Activated CD8-positive, alpha-beta memory T cell treated with anti-CD3 and anti-CD28 coated beads, Interleukin-2, amount 50 U/mL, for 48 hours (primary cell): ENCODE measurements at regions not wholly inside any gene's neighbourhood (a gene's known extent, or its start where the extent isn't known, plus 50 kb on each side); places are given as distances from the start of the nearest gene placed in this dataset.

Experiments used
- DNase-seq: peaks from one replicate; pipeline ENCODE4 v3.0.0-alpha.2; 2020

DNA sequence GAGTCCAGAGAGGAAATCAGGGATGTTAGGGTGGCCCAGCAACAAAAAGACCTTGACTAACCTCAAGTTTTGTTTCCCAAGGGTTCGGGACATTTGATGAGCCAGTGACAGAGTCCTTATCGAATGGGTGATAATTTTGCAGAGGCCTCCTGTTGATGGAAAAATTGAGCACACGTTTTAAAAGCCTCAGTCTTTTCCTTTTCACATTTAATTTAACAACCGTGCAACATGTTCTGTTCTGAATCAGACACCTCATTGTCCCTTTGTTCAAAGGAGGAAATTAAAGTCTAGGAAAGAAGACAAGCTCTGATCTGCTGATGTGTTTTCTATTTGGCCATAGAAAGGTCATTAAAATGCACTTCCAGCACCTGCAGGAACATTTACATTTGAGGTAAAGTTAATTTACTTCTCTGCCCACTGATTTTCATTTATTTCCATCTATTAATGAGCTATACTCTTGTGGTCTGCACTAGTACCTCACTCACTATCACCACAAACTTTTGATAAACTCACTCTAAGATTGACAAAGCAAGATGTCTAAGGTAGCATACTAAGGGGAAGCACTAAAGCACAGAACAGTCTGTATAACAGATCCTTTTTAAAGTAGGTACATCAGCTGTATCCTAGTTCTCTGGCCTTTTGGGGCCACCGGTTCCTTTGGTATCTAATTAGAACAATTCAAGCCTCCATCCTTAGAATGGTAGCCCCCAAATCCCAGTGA, 147.0 kb downstream of the RPAP3 start:
- no peak for DNase-seq

DNA sequence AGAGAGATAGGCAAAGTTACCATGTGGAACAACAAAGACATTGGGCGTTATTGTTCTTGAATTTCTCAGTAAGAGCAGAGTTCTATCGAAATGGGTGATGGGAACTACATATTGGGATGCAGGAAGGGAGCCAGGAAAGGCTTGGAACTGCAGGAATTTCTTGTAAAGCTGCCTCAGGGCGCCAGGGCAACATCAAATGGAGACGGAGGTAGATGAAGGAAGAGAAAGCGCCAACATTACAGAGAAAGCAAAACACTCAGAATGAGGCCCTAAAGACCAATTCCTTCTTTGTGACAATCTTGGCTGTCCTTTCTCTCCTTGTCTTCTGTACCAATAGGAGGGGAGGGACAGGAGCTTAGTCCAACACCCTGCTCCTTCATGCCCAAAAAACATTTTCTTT, 148.4 kb downstream of the RPAP3 start:
- no peak for DNase-seq

DNA sequence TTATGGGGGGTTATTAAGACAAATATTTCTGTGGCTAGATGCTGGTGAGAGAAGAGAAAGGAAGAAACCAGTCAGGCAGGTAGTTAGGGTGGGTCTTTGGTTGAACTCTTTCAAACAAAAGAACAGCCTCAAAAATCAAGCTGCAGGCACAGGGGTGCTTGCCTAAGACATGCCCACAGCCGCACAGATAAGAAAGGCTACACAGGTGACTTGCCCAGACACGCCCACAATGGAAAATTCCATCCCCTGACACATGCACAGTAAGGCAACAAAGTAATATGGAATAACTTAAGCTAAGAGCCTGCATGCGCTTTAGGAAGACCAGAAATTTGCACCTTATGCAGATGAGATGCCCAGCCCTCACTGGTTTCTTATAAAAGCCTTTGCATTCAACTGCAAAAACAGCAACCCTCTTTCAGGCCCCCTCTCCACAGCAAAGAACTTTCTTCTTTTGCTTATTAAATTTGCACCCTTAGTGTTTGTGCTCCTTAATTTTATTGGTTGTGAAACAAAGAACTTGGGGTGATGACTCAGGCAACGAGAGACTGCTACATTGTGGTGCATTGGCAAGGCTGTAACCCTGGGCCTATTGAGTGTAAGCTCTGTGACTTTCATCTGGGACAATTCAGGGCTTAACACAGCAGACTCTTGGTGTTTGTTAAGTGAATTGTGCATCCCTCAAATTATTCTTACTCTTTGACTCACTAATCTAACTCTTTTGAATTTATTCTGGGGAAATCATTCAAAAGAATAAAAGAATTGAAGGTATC, 149.4 kb downstream of the RPAP3 start:
- no peak for DNase-seq

DNA sequence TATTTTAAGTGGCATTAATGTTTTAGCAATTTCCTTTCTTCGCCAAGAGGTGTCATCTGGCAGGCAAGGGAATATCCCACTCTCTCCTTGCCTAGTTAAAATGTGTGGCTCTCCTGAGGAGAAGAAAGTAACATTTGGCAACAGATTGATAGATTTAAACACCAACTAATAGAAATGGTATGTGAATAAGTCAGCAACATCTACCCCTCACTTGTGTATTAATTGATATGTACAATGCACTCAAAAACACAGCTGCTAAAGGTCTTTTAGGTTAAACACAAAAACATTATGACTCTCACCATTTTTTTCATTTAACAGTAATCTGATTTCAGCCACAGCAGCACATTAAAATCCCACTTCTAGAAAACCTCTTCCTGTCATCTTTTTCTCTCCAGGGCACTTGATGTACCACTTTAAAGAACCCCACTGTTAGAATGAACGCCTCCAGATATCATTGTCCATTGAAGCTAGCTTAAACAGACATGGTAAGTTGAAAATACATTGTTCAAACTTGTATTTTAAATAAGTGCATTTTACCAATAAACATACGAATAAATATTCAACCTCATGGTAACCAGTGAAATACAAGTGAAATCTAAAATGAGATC, 151.7 kb downstream of the RPAP3 start:
- no peak for DNase-seq

DNA sequence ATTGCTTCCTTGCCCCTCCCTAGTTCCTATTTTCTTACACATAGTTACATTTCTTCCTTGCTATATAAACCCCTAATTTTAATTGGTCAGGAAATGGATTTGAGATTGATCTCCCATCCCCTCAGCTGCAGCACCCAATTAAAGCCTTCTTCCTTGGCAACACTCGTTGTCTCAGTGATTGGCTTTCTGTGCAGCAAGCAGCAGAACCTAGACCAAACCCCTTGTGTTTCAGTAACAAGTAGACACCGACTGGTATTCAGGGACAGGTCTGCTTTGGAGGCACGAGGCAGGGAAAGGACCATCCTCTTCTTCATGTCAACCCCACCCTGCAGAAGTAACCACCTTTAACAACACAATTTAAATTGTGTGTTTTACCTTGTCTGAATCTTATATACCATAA, 152.6 kb downstream of the RPAP3 start:
- no peak for DNase-seq

DNA sequence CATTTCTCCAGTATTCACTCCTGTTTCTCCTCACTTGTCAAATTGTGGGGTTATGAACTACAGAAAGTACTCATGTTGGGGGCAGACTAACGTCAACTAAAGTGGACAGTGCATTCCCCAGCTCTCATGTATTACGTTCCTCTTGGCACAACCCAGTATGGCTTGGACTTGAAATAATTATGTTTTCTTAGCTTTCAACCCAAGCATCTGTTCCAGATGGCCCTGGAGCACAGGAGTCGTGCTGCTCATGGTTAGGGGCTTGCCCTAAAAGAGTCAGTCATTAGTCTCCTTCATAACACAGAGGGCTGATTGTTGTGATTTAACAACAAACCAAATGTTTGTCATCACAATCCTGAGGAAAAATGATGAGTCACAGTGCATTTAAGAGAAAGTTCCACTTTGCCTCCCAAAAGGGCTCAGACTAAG, 154.4 kb downstream of the RPAP3 start:
- DNase-seq, result no peak

DNA sequence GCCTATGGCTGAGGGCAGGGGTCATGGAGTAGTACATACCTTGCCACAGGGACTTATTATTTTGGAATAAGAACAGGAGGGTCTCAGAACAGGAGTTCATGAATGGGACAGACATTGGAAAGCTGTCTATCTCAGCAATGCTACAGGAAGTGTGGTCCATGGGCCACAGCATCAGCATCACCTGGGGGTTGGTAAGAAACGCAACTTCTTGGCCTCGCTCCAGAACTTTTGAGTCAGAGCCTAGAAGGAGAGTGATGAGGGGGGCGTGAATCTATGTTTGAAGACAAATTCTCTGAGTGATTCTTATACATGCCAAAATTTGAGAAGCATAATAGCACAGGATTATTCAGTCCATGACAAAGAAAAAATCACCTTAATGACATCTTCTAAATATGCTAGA, 156.6 kb downstream of the RPAP3 start:
- DNase-seq, result no peak

DNA sequence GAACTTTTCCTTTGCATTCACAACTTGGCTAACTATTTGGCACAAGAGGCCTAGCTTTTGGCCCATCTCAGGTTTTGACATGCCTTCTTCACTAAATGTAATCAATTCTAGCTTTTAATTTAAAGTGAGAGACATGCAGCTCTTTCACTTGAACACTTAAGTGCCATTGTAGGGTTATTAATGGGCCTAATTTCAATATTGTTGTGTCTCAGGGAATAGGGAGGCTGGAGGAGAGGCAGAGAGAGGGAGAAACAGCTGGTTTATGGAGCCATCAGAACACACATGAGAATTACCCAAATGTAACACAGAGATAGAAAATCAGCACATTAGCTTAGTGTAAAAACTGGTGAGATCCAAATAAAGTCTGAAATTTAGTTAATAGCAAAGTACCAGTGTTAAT, 157.4 kb downstream of the RPAP3 start:
- no peak for DNase-seq

DNA sequence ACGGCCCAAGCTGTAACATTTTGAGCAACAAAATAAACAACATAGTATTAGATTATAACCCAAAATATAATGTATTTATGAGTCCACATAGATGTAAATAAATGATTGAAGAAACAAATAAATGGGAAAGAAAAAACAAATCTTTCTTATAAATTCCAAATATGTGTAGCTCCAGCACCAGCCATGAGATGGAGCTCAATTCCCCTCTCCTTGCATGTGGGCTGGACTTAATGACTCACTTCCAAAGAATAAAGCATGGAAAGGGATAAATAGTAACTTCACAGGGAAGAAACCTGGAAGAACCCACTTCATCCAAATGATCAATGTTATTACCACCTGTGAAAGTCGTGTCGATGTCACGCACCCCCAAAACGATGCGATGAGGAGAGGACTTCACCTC, 158.8 kb downstream of the RPAP3 start:
- no peak for DNase-seq

DNA sequence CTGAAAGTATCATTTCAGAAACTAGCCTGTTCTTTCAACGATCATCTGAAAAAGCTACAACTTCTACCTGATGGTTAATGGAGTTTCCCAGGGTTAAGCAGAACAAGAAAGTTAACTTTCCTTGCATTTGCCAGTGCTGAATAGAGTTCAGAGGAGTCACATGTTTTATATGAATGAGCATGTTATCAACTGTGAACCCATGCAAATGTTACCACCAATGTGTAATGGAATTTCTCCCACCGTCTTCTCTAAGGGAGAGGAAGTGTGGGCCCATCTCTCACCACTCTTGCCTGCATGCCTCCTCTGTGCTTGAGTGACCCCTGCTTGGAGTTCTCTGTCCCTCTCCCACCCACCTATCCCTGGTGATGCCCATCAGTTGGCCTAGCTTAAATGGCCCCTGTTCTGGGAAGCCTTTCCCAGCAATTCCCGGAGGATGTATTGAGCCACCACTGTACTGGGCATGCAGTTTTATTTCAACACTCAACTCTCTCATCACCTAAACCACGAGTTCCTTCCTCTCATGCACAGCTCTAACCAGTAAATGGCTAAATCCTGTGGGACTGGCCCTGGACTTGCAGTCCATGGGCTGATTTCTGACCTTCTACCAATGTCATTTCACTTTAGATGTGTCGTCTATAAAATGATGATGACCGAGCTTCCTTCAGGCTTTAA, 159.8 kb downstream of the RPAP3 start:
- no peak for DNase-seq

DNA sequence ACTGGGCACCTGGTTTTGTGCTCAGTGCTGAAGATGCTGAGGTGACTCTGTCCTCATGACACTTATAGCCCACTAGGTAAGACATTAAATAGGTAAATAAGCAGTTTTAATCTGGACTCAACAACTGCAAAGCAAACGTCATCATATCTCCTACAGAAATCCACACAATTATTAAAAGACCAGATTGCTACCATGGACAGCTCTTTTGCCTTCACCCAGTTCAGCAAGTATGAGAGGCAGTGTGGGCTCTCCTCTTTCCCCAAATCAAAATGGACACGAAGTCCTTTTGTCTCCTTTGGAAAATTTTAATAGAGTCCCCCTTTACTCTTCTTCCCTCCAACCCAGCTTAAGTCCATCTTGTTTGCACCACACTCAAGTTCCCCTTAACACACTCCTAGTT, 171.1 kb downstream of the RPAP3 start:
- DNase-seq, result no peak

DNA sequence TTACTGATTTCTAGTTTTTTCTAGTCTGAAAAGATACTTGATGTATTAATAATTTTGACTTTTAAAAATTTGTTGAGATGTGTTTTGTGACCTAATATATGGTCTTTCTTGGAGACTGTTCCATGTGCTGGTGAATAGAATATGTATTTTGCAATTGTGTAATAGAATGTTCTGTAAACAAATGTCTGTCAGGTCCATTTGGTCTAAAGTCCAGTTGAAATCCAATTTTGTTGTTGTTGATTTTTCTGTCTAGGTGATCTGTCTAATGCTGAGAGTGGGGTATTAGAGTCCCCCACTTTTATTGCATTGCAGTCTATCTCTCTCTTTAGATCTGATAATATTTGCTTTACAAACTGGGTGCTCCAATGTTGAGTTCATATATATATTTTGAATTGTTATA, 175.8 kb downstream of the RPAP3 start:
- no peak for DNase-seq

DNA sequence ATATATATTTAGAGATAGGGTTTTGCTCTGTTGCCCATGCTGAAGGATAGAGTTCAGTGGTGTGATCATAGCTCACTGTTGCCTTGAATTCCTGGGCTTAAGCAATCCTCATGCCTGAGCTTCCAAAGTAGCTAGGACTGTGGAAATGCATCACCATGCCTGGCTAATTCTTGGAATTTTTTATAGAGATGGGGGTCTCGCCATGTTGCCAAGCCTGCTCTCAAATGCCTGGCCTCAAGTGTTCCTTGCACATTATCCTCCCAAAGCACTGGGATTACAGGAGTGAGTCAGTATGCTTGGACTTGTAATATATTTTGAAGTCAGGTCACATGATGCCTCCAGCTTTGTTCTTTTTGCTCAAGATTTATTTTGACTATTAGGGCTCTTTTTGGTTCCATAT, 178.0 kb downstream of the RPAP3 start:
- no peak for DNase-seq

DNA sequence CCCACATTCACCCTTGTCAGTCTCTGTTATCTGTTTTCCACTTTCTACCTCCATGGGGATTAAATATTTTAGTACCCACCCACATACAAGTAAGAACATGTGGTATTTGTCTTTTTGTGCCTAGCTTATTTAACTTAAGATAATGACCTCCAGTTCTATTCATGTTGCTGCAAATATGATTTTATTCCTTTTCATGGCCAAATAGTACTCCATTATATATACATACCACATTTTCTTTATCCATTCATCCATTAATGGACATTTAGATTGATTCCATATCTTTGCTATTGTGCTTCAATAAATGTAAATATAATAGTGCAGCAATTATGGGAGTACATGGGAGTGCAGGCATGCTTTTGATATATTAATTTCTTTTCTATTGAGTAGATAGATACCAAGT, 185.8 kb downstream of the RPAP3 start:
- DNase-seq, result no peak

DNA sequence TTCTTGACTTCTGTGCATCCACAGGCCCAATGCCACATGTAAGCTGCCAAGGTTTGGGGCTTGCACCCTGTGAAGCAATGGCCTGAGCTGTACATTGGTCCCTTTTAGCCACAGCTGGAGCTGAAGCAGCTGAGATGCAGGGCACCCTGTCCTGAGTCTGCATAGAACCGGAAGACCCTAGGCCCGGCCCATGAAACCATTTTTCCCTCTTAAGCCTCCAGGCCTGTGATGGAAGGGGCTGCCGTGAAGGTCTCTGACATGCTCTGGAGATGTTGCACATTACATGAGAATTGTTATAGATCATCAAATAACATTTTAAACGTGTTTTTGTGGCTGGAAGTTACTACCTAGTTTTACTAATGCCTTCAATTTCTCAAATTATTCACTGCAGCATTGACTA, 188.7 kb downstream of the RPAP3 start:
- DNase-seq, result no peak

DNA sequence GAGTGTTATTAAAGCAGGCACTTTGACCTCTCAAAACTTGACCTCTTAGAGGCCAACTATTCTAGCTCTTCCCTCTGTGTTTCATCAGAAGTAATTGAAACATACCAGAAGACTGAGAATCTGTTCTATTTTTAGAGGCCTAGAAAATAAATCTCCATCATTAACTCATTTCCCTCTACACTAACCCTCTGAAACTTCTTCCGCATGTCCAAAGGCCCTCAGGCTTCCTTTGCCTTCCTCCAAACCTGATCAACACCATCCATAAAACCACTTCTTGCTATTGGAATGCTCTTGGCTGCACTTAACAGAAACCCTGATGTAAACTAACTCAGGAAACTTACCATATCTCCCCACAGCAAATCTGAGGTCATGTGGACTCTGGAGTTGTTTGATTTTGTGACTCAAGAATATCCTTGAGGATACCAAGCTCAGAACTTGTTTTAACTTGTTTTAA, 196.4 kb downstream of the RPAP3 start:
- no peak for DNase-seq

DNA sequence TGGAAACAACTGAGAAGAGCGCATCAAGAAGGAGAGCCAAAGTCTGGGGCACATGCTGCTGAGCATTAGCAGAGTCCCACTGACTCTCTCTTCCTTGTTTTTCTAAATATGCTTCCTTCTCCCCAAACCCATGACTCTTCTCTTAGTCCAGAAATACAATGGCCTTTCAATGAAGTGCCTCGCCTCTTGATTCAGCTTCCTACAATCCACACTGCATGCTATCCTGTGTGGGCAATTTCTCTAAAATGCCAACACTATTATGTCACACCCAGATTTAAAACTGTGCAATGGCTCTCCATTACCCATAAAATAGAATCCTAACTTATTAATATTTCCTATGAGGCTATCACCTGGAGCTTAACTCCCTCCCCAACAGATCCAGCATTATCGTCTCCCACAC, 198.6 kb downstream of the RPAP3 start:
- no peak for DNase-seq

DNA sequence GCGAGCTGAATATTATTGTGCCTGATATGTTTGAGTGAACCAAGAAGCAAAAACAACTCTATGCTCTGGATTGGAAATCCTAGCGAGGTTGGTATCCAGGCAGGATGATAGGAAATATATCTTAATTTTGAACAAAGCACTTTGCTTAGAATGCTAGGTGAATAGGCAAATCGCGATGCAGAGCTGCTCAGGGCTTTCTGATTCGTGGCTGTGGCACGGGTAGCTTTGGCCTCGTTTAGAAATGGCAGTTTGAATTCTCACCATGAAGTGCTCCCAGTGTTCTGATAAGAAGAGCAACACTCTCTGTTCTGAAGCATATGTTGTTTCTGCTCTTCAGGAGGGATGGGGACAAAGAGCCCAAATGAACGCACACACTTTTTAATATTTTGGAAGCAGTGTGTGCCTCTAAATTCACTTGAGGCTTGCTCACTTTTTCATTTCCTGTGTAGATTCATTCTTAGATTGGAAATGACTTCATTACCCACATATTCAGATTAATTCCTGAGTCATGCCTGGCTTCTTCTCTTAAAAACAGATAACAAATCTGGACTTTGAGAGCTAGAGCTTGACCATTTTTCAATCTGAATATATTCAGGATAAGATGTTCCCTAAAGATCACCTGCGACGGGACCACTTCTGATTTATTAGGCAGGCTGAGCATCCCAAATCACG, 200.9 kb downstream of the RPAP3 start:
- DNase-seq, result no peak

DNA sequence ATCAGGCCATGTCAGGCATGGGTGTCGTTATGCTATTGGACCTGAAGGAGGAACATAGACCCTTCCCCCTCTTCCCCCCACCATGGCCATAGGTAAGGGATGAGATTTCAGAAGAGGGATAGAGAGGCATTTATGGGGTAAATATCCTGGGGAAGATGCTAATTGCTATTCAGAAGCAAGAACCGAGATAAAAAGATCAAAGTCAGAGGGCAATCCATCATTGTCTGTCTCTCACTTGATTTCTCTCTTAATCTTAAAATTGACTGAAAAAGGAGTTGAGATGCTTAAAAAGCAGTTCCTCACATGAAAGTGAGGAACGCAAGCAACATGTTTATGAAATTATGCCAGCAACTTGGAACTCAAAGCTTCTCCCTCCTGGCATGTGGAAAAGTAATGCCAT, 212.0 kb downstream of the RPAP3 start:
- no peak for DNase-seq

DNA sequence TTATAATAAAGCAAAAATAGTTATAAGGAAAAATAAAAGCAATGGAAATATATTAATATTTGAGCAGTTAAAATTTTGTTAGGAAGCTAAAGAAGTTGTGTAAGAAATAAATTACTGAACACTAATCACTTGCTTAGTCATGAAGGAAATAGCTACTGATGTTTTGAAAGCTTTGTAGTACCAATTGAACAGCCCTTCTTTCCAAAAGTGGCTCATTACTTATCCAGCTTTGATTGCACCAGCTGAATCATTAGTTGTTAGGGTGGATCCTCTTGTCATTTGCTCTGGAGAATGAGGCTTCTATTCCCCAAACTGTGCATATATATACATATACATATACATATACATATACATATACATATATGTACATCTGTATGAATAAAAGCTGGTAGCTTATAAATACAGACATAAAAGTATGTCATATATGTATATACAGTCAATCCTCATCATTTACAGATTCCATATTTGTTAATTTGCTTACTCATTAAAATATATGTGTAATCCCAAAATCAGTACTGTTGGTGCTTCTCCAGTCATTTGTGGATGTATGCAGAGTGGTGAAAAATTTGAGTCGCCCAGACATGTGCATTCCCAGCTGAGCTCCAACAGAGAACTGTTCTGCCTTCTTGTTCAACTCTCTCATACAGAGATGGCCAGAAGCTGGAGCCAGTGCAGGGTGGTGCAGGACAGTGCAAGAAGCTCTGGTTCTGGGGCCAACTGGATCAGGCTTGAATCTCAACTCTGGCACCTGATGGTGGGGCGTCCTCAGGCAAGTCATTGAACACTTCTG, 214.1 kb downstream of the RPAP3 start:
- no peak for DNase-seq

DNA sequence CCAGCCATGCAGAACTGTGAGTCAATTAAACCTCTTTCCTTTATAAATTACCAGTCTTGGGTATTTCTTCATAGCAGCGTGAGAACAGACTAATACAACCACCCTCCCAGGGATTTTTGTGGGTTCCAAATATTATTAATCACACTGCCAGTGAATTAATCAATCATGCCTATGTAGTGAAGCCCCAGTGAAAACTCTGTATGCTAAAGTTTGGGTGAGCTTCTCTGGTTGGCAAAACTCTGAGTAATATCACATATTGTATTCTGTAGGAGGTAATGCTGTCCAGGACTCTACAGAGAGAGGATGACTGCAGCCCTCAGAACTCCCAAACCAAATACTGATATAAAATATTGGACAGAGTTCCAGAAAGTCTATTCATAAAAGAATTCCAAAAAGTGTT, 216.9 kb downstream of the RPAP3 start:
- DNase-seq, result no peak

DNA sequence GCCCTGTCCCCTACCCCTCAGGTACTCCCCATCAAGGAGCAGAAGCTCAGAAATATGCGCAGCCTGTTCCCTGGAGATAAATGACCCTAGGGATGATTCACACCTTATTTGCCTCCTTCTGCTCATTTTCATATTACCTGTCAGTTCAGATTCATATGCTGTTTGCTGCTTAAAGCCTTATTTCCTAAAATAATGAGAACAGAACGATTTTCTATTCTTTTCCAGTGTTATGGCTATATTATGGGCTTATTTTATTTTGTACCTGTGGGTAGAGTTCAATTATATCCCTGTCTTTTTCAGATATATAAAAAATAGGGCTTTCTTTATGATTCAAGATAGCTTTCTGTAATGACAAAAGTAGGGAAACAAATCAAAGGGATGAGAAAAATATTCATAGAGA, 224.8 kb downstream of the RPAP3 start:
- no peak for DNase-seq
